Activated naive CD8-positive, alpha-beta T cell treated with anti-CD3 and anti-CD28 coated beads for 36 hours (primary cell): ENCODE measurements at regions not wholly inside any gene's neighbourhood (a gene's known extent, or its start where the extent isn't known, plus 50 kb on each side); places are given as distances from the start of the nearest gene placed in this dataset.

ENCODE experiments used
- DNase-seq: peaks from one replicate; pipeline ENCODE4 v3.0.0; 2021
- H3K27ac Mint-ChIP-seq: one replicate; pipeline ENCODE4 v1.8.0; 2022; ENCODE audit warnings: mild to moderate bottlenecking, moderate library complexity, mixed read lengths
- H3K27me3 Mint-ChIP-seq: one replicate; pipeline ENCODE4 v1.8.0; 2022; ENCODE audit warnings: mild to moderate bottlenecking, mixed read lengths
- H3K36me3 Mint-ChIP-seq: one replicate; pipeline ENCODE4 v1.8.0; 2021; ENCODE audit warnings: mild to moderate bottlenecking, mixed read lengths
- H3K4me1 Mint-ChIP-seq: one replicate; pipeline ENCODE4 v1.8.0; 2021; ENCODE audit warnings: mixed read lengths
- H3K4me3 Mint-ChIP-seq: one replicate; pipeline ENCODE4 v1.8.0; 2022; ENCODE audit warnings: mild to moderate bottlenecking, moderate library complexity, mixed read lengths
- H3K9me3 Mint-ChIP-seq: one replicate; pipeline ENCODE4 v1.8.0; 2022; ENCODE audit warnings: mixed read lengths

GRCh38 chr2:19569300-19569791, 210.9 kb upstream of the OSR1 start:
- H3K9me3 Mint-ChIP-seq: no peaks in the 10 kb centered on the region

GRCh38 chr2:19568809-19569208, 210.4 kb upstream of the OSR1 start:
- Mint-ChIP-seq H3K27ac (no peak overlapping the region), H3K4me3 (no peak overlapping the region), H3K27me3 (peaks cover 25% of the 10 kb centered on the region)

More at GRCh38 chr2:19569300-19569791, 210.9 kb upstream of the OSR1 start:
- DNase-seq: no peak
- Mint-ChIP-seq H3K27me3 (peaks cover 25% of the 10 kb centered on the region), H3K4me3 (no peak overlapping the region), H3K36me3 (no peaks in the 10 kb centered on the region), H3K27ac (no peak overlapping the region), H3K4me1 (no peaks in the 10 kb centered on the region)

GRCh38 chr2:19560785-19561184, 202.4 kb upstream of the OSR1 start:
- DNase-seq: no peak
- H3K4me3 Mint-ChIP-seq: no peak overlapping the region
- H3K9me3 Mint-ChIP-seq: no peaks in the 10 kb centered on the region
- H3K27me3 Mint-ChIP-seq: peaks cover 31% of the 10 kb centered on the region
- H3K27ac Mint-ChIP-seq: no peak overlapping the region
- H3K36me3 Mint-ChIP-seq: no peaks in the 10 kb centered on the region
- H3K4me1 Mint-ChIP-seq: peaks cover 7% of the 10 kb centered on the region

More at GRCh38 chr2:19568809-19569208, 210.4 kb upstream of the OSR1 start:
- H3K36me3 Mint-ChIP-seq: no peaks in the 10 kb centered on the region
- no peaks in the 10 kb centered on the region for H3K4me1 Mint-ChIP-seq
- no peaks in the 10 kb centered on the region for H3K9me3 Mint-ChIP-seq
- no peak for DNase-seq

GRCh38 chr2:19559596-19560240, 201.3 kb upstream of the OSR1 start:
- peaks cover 35% of the 10 kb centered on the region for H3K27me3 Mint-ChIP-seq
- H3K4me3 Mint-ChIP-seq: no peak overlapping the region
- DNase-seq: no peak
- H3K36me3 Mint-ChIP-seq: no peaks in the 10 kb centered on the region
- H3K27ac Mint-ChIP-seq: no peak overlapping the region
- H3K4me1 Mint-ChIP-seq: peaks cover 7% of the 10 kb centered on the region
- H3K9me3 Mint-ChIP-seq: no peaks in the 10 kb centered on the region

GRCh38 chr2:19556648-19557047, 198.2 kb upstream of the OSR1 start:
- H3K4me3 Mint-ChIP-seq: no peak overlapping the region
- no peaks in the 10 kb centered on the region for H3K9me3 Mint-ChIP-seq
- peaks cover 7% of the 10 kb centered on the region for H3K4me1 Mint-ChIP-seq
- no peak overlapping the region for H3K27ac Mint-ChIP-seq
- no peak for DNase-seq
- peaks cover 22% of the 10 kb centered on the region for H3K27me3 Mint-ChIP-seq
- H3K36me3 Mint-ChIP-seq: no peaks in the 10 kb centered on the region

- DNase-seq: no peak
- Mint-ChIP-seq H3K36me3 (no peaks in the 10 kb centered on the region), H3K4me3 (no peak overlapping the region), H3K4me1 (peaks cover 4% of the 10 kb centered on the region), H3K9me3 (no peaks in the 10 kb centered on the region), H3K27me3 (peaks cover 16% of the 10 kb centered on the region), H3K27ac (no peak overlapping the region)
These were observed 196.1 kb upstream of the OSR1 start for GRCh38 chr2:19554520-19554919.

- no peak for DNase-seq
- Mint-ChIP-seq H3K9me3 (no peaks in the 10 kb centered on the region), H3K4me1 (no peaks in the 10 kb centered on the region), H3K27me3 (peaks cover 22% of the 10 kb centered on the region), H3K36me3 (no peaks in the 10 kb centered on the region), H3K27ac (no peak overlapping the region), H3K4me3 (no peak overlapping the region)
These were observed 193.8 kb upstream of the OSR1 start for GRCh38 chr2:19552270-19552669.

- no peaks in the 10 kb centered on the region for H3K36me3 Mint-ChIP-seq
- no peak overlapping the region for H3K4me3 Mint-ChIP-seq
- H3K27me3 Mint-ChIP-seq: peaks cover 13% of the 10 kb centered on the region
- no peaks in the 10 kb centered on the region for H3K9me3 Mint-ChIP-seq
- H3K4me1 Mint-ChIP-seq: no peaks in the 10 kb centered on the region
- DNase-seq: no peak
- no peak overlapping the region for H3K27ac Mint-ChIP-seq
These were observed 192.3 kb upstream of the OSR1 start for GRCh38 chr2:19550750-19551149.

GRCh38 chr2:19549821-19550220, 191.4 kb upstream of the OSR1 start:
- Mint-ChIP-seq H3K4me1 (no peaks in the 10 kb centered on the region), H3K4me3 (no peak overlapping the region), H3K36me3 (no peaks in the 10 kb centered on the region), H3K9me3 (no peaks in the 10 kb centered on the region), H3K27me3 (peaks cover 10% of the 10 kb centered on the region), H3K27ac (no peak overlapping the region)
- no peak for DNase-seq

GRCh38 chr2:19548116-19548515, 189.7 kb upstream of the OSR1 start:
- Mint-ChIP-seq H3K4me3 (no peak overlapping the region), H3K27ac (no peak overlapping the region), H3K4me1 (no peaks in the 10 kb centered on the region), H3K36me3 (no peaks in the 10 kb centered on the region), H3K27me3 (peaks cover 10% of the 10 kb centered on the region), H3K9me3 (no peaks in the 10 kb centered on the region)
- DNase-seq: no peak

- Mint-ChIP-seq H3K27ac (no peak overlapping the region), H3K4me1 (no peaks in the 10 kb centered on the region), H3K27me3 (peaks cover 10% of the 10 kb centered on the region), H3K9me3 (no peaks in the 10 kb centered on the region), H3K4me3 (no peak overlapping the region), H3K36me3 (no peaks in the 10 kb centered on the region)
- no peak for DNase-seq
These were observed 188.9 kb upstream of the OSR1 start for GRCh38 chr2:19547321-19547720.

- Mint-ChIP-seq H3K27ac (no peak overlapping the region), H3K36me3 (no peaks in the 10 kb centered on the region), H3K4me1 (peaks cover 2% of the 10 kb centered on the region), H3K27me3 (peaks cover 6% of the 10 kb centered on the region), H3K9me3 (no peaks in the 10 kb centered on the region), H3K4me3 (no peak overlapping the region)
- DNase-seq: no peak
These were observed 187.1 kb upstream of the OSR1 start for GRCh38 chr2:19545507-19545906.

GRCh38 chr2:19543663-19544383, 185.4 kb upstream of the OSR1 start:
- Mint-ChIP-seq H3K27ac (no peak overlapping the region), H3K4me3 (no peak overlapping the region), H3K9me3 (no peaks in the 10 kb centered on the region), H3K27me3 (peaks cover 2% of the 10 kb centered on the region), H3K4me1 (peaks cover 2% of the 10 kb centered on the region), H3K36me3 (no peaks in the 10 kb centered on the region)
- DNase-seq: no peak

GRCh38 chr2:19542796-19543662, 184.6 kb upstream of the OSR1 start:
- Mint-ChIP-seq H3K27me3 (no peaks in the 10 kb centered on the region), H3K27ac (no peak overlapping the region), H3K4me1 (peaks cover 2% of the 10 kb centered on the region), H3K36me3 (no peaks in the 10 kb centered on the region), H3K4me3 (no peak overlapping the region), H3K9me3 (no peaks in the 10 kb centered on the region)
- DNase-seq: no peak

GRCh38 chr2:19541884-19542283, 183.5 kb upstream of the OSR1 start:
- Mint-ChIP-seq H3K9me3 (no peaks in the 10 kb centered on the region), H3K4me3 (no peak overlapping the region), H3K36me3 (no peaks in the 10 kb centered on the region), H3K4me1 (peaks cover 2% of the 10 kb centered on the region), H3K27me3 (no peaks in the 10 kb centered on the region), H3K27ac (no peak overlapping the region)
- DNase-seq: no peak
